HG03045 (cell line): ENCODE measurements at regions not wholly inside any gene's neighbourhood (a gene's known extent, or its start where the extent isn't known, plus 50 kb on each side); places are given as distances from the start of the nearest gene placed in this dataset.

Experiments
- ATAC-seq: cut with Tn5 transposase; IDR thresholded peaks from one replicate; pipeline ENCODE4 v1.9.1; 2021; ENCODE audit warnings: mild to moderate bottlenecking, moderate library complexity; ENCODE audit not compliant: unreplicated experiment

- ATAC-seq: no peak
These were observed 81.5 kb upstream of the TMEM260 start for GRCh38 chr14:56498112-56498511.

DNA sequence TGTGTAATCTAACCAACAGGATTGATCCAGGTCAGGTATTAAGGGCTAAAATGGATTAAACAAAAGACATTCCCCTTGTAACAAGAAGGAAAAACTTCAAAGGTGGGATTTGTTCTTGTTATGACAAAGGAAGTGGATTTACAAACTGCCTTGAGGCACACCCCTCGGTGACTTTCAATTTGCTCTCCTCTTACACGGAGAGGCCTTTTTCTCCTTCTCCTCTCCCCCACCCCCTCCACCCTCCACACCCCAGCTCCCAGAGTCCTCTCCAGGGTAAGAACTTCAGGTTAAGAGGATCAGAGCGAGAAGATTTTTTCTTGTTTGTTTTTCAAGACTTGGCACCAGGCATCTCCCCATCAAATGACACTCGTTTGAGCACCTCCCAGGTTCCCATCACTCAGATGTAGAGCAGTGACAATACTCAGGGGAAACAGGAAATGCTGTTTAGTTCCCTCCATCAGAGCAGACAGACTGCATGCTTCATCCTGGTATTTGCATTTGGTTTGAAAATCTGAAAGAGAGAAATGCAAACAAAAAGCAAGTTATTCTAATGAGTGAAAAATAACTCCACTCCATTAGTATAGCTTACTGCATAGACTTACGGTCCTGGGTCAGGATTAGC is 77.6 kb upstream of the TMEM260 start:
- no peak for ATAC-seq

DNA sequence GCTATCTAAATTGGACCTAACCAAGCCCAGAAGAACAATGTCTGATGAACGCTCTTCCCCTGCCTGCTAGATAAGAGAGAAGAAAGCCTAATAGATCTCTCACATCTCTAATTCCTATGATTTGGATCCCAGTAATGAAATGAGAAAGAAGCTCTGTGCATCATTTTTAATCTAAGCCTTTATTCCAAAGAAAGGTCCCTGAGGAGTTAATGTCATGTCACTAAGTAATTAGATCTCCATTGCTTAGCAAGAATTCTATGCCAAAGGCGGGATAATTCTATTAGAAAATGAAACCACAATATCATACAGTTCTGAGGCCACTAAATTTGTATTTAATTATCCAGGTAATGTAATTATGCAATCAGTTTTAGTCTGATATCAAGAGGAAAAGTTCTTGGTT is 74.2 kb upstream of the TMEM260 start:
- no peak for ATAC-seq

- ATAC-seq: no peak
These were observed 67.1 kb upstream of the TMEM260 start for GRCh38 chr14:56512521-56512920.

- no peak for ATAC-seq
These were observed 64.8 kb upstream of the TMEM260 start for GRCh38 chr14:56514663-56515371.

GRCh38 chr14:56515739-56516138 is 63.9 kb upstream of the TMEM260 start:
- no peak for ATAC-seq

DNA sequence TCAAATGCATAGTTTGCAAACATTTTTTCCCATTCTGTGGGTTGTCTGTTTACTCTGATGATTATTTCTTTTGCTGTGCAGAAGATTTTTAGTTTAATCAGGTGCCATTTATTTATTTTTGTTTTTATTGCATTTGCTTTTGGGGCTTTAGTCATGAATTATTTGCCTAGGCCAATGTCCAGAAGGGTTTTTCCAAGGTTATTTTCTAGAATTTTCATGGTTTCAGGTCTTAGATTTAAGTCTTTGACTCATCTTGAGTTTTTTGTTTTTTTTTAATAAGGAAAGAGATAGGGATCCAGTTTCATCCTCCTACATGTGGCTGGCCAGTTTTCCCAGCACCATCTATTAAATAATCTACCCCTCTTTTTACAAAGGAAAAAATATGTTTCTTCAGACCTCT is 57.2 kb upstream of the TMEM260 start:
- no peak for ATAC-seq

GRCh38 chr14:56524971-56525677 is 54.5 kb upstream of the TMEM260 start:
- no peak for ATAC-seq

DNA sequence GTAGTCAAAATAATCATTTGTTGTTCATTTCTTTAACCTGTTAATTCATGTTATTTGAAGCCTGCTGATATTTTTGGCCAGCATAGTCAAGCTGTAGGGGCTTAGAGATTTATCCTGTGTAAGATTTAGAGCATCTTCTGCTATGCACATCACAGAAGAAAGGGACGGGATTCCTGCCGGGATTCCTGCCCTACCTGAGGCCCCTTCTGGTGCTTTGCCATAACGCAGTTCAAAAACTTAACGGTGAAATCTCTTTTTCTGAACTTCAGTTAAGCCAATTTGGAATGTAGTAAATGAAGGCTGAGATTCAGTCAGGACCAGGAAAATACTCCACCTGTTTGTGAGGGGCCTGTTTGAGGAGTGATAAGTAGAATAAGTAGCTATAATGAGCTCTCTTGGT is 50.7 kb upstream of the TMEM260 start:
- no peak for ATAC-seq
